Testis (tissue), 2 donors: ENCODE measurements at regions not wholly inside any gene's neighbourhood (a gene's known extent, or its start where the extent isn't known, plus 50 kb on each side); places are given as distances from the start of the nearest gene placed in this dataset.

Experiments
- CTCF ChIP-seq, 3 experiments: fragments of 450-650 bp in 2 of 3; fragments of 200-600 bp in 1 of 3; sonication (generic) in 1 of 3; IDR thresholded peaks; one replicate each; pipeline ENCODE4 v1.5.1; 2016 to 2019; ENCODE audit warnings: antibody characterized with exemption in 3 of 3, mild to moderate bottlenecking in 2 of 3, moderate library complexity in 1 of 3
- POLR2A ChIP-seq: fragments of 450-650 bp; IDR thresholded peaks from one replicate; pipeline ENCODE4 v1.6.1; 2017; ENCODE audit warnings: antibody characterized with exemption, mild to moderate bottlenecking, moderate library complexity

- TF ChIP-seq CTCF (IDR thresholded peaks at IDR 0.05): no peak
- no peak for TF ChIP-seq POLR2A
Measured at GRCh38 chr13:62418872-62419271, 1003.2 kb upstream of the PCDH20 start.
